HTR-8/SVneo (cell line): ENCODE measurements at regions not wholly inside any gene's neighbourhood (a gene's known extent, or its start where the extent isn't known, plus 50 kb on each side); places are given as distances from the start of the nearest gene placed in this dataset.
"Not testable (repeated sequence)": the region's sequence is repeated elsewhere in the genome, so short reads cannot be mapped to it uniquely, and the experiment has no call there.

Source experiments
- DNase-seq: peaks from one replicate; pipeline ENCODE4 v3.0.0; 2011; ENCODE audit warnings: low spot score, mixed read lengths; ENCODE audit not compliant: insufficient read length
- FAIRE-seq: peaks from 2 replicates; lab custom pipeline; 2011; peaks lifted over from hg19 to GRCh38; lab: Jason Lieb, UNC

- FAIRE-seq (no peak), DNase-seq (no peak)
Observed at GRCh38 chr16:63938661-63939060, 1183.2 kb downstream of the CDH11 start.

- DNase-seq (no peak), FAIRE-seq (no peak)
Observed at GRCh38 chr16:63933841-63934240, 1188.0 kb downstream of the CDH11 start.

DNA sequence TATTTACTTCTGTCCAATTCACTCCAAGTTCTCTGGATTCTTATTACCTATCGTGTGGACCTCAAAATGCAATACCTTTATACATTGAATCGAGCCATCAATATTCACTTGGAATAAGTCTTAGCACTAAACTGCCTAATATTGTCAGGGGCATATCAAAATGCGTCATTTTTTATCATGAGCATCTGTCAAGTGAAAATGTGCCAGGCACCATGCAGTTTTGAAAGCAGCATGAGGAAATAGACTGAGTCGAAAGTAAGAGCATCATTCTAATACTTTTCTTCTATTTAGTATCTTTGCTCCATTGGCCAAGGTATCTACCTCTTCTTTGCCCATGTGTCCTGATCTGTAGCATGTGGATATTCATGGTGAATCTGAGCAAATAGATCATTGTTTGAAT lies 1193.4 kb downstream of the CDH11 start:
- FAIRE-seq (no peak), DNase-seq (no peak)

GRCh38 chr16:63925221-63925620 lies 1196.6 kb downstream of the CDH11 start:
- no peak for DNase-seq
- FAIRE-seq = no peak

- FAIRE-seq (no peak), DNase-seq (no peak)
Observed at GRCh38 chr16:63922560-63922959, 1199.3 kb downstream of the CDH11 start.

GRCh38 chr16:63921737-63922295 lies 1200.0 kb downstream of the CDH11 start:
- DNase-seq (no peak), FAIRE-seq (no peak)

GRCh38 chr16:63913290-63913689 lies 1208.6 kb downstream of the CDH11 start:
- FAIRE-seq = no peak
- no peak for DNase-seq

DNA sequence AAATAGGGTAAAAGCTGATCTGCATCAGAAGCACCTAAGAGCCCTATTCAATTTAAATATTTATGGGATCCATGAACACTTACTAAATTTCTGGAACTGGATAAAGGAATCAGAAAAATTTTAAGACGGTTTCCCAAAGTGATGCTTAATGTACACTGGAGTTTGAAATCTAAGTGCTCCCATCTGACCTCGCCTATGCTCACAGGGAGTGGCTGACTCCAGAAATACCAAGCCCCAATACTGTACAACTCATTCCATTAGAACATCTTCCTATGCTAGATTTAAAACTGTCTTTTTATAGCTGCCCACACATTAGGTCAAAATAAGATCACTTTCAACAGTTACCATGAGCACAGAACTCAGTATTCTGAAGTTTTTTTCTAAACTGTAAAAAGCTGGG lies 1214.6 kb downstream of the CDH11 start:
- DNase-seq = no peak
- no peak for FAIRE-seq

DNA sequence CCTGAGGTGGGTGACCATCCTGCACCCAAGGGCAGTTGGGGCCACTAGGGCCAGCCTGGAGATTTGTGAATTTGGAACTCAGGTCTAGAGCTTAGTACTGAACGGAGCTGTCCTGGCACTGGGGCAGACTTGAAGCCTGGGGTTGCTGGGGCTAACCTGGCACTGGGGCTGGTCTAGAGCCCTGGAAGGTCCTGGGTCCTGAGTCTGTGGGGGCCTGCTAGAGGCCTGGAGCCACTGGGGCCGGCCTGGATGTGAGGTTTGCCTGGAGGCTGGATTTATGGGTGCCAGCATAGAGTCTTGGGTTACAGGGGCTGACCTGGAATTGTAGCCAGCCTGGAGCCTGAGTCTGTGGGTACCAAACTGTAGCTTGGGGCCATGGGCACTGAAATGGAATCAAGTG lies 1216.9 kb downstream of the CDH11 start:
- FAIRE-seq = no peak
- DNase-seq = no peak

GRCh38 chr16:63904182-63904581 lies 1217.7 kb downstream of the CDH11 start:
- FAIRE-seq (no peak), DNase-seq (no peak)

DNA sequence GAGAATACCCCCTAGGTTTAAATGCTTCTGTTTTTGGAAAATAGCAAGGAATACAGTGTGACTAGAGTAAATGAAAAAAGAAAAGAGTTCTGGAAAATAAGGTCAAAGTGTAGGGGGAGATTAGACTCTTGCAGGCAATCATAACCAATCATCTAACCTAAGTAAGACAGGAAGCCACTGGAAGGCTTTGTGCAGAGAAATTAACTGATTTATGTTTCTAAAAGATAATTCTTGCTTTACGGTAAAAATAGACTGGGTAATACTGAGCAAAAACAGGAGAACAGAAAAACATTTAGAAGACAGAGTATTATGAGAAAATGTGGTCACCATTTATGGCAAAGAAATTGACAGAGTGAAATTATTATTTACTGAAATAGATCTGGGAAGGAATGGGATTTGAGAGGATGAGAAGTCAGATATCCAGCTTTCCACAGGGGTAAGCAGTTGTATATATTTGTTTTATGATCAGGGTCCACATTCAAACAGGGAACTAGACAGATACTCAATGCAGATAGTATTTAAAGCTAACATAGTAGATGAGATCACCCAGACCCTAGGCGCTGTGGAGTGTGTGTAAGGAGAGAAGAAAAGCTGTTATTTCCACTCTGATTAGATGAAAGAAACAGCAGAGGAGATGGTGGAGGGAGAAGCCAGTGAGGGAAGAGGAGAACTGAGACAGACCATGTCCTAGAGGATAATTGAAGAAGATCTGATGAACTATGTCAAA lies 1225.3 kb downstream of the CDH11 start:
- no peak for FAIRE-seq
- no peak for DNase-seq

GRCh38 chr16:63890723-63891122 lies 1231.1 kb downstream of the CDH11 start:
- DNase-seq (no peak), FAIRE-seq (no peak)

DNA sequence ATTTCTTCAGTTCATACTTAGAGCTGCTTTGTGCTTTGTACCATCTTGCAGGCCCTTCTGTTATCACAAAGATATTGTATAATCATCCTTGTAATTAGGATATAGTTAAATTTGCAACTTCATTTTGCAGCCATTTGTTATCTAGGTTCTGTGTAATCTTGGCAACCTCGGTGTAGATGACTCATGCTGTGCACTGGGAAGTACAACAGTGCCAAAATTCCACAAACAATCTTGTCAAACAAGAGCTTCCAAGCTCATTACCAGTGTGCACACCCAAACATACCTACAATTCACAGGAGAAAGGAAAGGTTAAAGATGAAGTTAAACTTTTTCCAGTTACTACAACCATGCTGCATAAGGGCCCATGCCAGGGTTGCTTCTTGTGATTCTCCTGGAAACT lies 1231.8 kb downstream of the CDH11 start:
- no peak for DNase-seq
- FAIRE-seq = no peak

DNA sequence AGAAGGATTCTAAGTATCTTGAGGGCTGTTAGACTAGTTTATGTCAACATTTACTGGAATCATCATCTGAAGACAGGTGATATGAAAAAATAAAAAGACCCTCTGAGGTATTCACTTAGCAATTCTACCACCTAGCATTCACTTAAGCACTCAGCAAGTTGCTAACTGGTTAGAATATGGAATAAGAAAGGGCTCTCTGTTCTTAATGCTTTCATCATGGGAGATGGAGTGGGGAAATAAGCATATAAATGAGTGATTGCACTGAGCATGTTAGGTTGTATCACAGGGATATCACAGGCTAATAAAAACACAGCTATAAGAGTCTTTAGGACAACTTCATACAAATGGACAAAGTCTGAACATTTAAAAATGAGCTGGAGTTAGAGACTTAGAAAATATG lies 1238.8 kb downstream of the CDH11 start:
- FAIRE-seq = no peak
- DNase-seq = no peak

DNA sequence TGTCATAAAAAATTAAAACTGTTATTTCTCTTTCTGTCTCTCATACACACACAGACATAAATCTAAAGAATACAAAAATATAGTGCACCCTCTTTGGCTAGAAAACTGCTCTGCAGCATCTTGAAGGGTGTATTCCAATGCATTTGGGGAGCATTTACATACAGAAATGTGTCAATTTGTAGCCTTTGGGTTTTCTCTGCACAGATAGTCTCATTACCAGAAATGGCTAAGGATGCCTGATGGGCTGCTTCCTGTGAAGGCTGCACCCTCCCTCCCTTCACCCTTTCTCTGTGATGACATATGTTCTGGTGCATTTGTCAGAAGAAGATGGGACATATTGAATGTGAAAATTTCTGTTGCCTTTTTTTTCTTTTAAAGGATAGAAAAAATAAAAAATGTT lies 1239.3 kb downstream of the CDH11 start:
- DNase-seq = no peak
- no peak for FAIRE-seq

- no peak for FAIRE-seq
Observed at GRCh38 chr16:63880948-63881347, 1240.9 kb downstream of the CDH11 start.

DNA sequence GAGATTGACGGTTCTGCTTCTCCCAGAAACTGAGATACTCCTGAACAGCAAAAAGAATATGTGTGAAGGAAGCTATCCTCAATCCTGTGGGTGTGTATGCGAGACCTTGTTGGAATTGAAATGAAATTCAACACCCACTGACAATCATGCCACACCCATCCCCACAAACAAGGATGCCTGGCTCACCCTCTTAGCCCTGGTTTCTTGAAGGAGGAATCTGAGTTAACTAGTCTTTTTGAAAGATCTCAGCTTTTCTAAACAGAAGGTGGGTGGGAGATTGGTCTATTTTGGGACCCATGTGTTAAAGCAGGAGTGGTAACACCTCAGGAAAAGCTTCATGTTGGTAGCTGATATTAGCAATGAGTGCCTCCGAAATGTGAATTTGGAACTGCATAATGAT lies 1244.5 kb downstream of the CDH11 start:
- DNase-seq = no peak
- FAIRE-seq = no peak

More at GRCh38 chr16:63880948-63881347, 1240.9 kb downstream of the CDH11 start:
- no peak for DNase-seq

GRCh38 chr16:63876103-63876502 lies 1245.8 kb downstream of the CDH11 start:
- DNase-seq = no peak

GRCh38 chr16:63860700-63861099 lies 1261.2 kb downstream of the CDH11 start:
- DNase-seq, FAIRE-seq: not testable (repeated sequence)

More at GRCh38 chr16:63876103-63876502, 1245.8 kb downstream of the CDH11 start:
- no peak for FAIRE-seq

DNA sequence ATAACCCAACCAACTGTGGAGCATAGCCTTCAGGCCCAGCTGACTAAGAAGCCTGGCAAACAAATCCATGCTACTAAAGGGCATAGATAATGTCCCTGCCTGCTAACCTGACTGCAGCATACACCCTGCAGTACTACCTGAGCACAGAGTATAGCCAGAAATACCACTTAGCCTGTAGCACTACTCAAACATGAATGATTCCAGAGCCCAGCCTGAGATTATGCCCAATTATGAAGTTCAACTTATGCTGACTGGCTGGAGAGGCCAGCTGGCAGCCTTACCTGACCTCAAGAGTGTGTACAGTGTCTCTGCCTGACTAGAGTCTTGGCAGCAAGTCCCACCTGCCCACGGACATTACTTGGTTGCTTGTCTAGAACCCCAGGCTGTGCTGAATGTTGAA lies 1265.3 kb downstream of the CDH11 start:
- FAIRE-seq = no peak
- DNase-seq = no peak

DNA sequence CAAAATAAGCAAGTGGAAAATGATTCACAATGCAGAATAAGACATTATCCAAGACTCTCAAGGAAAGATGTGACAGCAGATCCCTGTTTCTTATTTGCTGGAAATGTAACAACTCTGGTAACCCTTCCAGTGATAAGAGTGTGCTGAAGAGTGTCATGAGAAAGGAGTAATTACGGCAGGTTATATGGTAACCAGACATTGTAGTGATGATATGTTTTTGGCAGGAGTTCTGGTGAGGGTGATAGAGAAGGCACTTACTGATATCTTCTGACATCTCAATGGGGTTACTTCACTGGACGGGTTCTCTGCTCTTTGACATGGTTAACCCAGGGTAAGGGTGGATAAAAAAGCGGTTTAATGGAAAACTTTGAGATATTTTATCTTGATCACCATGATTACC lies 1270.9 kb downstream of the CDH11 start:
- no peak for FAIRE-seq

GRCh38 chr16:63841271-63841670 lies 1280.6 kb downstream of the CDH11 start:
- FAIRE-seq = no peak
- DNase-seq = no peak

More for the DNA sequence above, 1270.9 kb downstream of the CDH11 start:
- DNase-seq = no peak
